Liver (tissue), 3 donors: ENCODE measurements at regions not wholly inside any gene's neighbourhood (a gene's known extent, or its start where the extent isn't known, plus 50 kb on each side); places are given as distances from the start of the nearest gene placed in this dataset.

Experiments
- CTCF ChIP-seq: fragments of 150-350 bp; IDR thresholded peaks from 2 replicates; pipeline ENCODE4 v1.5.1; 2017; ENCODE audit warnings: improper control_type of control experiment, low read depth, low read length; ENCODE audit not compliant: missing input control
- RAD21 ChIP-seq, 2 donors: IDR thresholded peaks; 2 replicates each; pipeline ENCODE4 v1.6.1; 2016; ENCODE audit warnings: antibody characterized with exemption in 2 of 2, mild to moderate bottlenecking in 2 of 2
- SP1 ChIP-seq: IDR thresholded peaks from 2 replicates; pipeline ENCODE4 v1.6.1; 2018; ENCODE audit warnings: antibody characterized with exemption, mild to moderate bottlenecking
- TAF1 ChIP-seq: conservative IDR thresholded peaks from 2 replicates; pipeline ENCODE4 v1.6.1; 2016; ENCODE audit warnings: antibody characterized with exemption, mild to moderate bottlenecking
- donor health status: healthy.
- donor health status: healthy.

GRCh38 chr7:17593819-17594419 lies 295.5 kb downstream of the AHR start:
- no peak for TF ChIP-seq CTCF
- no peak for TF ChIP-seq TAF1
- TF ChIP-seq RAD21 (IDR thresholded peaks at IDR 0.05), result no peak
- TF ChIP-seq SP1, result no peak
